ENCODE measurements at regions not wholly inside any gene's neighbourhood (a gene's known extent, or its start where the extent isn't known, plus 50 kb on each side); places are given as distances from the start of the nearest gene placed in this dataset.
"Not testable (repeated sequence)": the region's sequence is repeated elsewhere in the genome, so short reads cannot be mapped to it uniquely, and the experiment has no call there.

- TF ChIP-seq, protein P1, sequence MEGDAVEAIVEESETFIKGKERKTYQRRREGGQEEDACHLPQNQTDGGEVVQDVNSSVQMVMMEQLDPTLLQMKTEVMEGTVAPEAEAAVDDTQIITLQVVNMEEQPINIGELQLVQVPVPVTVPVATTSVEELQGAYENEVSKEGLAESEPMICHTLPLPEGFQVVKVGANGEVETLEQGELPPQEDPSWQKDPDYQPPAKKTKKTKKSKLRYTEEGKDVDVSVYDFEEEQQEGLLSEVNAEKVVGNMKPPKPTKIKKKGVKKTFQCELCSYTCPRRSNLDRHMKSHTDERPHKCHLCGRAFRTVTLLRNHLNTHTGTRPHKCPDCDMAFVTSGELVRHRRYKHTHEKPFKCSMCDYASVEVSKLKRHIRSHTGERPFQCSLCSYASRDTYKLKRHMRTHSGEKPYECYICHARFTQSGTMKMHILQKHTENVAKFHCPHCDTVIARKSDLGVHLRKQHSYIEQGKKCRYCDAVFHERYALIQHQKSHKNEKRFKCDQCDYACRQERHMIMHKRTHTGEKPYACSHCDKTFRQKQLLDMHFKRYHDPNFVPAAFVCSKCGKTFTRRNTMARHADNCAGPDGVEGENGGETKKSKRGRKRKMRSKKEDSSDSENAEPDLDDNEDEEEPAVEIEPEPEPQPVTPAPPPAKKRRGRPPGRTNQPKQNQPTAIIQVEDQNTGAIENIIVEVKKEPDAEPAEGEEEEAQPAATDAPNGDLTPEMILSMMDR (IDR thresholded peaks at IDR 0.05; ENCODE audit: low read depth, low read length, missing control alignments) = no peak
- no peak for DNase-seq (ENCODE audit: low read depth)
- no peak overlapping the region for H3K4me3 ChIP-seq (ENCODE audit: low read depth, low read length)
Measured at GRCh38 chr3:77707281-77707680, 667.4 kb downstream of the ROBO2 start.

DNA sequence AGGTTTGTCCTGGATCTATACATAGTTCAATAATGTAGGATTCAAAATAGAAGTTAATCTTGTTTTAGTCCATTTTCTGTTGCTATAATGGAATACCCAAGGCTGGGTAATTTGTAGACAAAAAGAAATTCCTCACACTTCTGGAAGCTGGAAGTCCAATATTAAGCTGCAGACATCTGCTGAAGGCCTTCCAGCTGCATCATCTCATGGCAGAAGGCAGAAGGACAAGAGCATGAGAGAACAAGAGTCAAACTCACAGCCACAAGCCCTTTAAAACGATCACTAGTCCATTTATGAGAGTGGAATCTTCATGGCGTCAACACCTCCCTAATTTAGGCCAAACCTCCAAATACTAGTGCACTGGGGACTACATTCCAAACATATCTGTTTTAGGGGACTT, 669.3 kb downstream of the ROBO2 start:
- DNase-seq (ENCODE audit: low read depth) = no peak
- TF ChIP-seq, protein P1 (IDR thresholded peaks at IDR 0.05; ENCODE audit: low read depth, low read length, missing control alignments) = no peak
- H3K4me3 ChIP-seq (ENCODE audit: low read depth, low read length) = no peak overlapping the region

DNA sequence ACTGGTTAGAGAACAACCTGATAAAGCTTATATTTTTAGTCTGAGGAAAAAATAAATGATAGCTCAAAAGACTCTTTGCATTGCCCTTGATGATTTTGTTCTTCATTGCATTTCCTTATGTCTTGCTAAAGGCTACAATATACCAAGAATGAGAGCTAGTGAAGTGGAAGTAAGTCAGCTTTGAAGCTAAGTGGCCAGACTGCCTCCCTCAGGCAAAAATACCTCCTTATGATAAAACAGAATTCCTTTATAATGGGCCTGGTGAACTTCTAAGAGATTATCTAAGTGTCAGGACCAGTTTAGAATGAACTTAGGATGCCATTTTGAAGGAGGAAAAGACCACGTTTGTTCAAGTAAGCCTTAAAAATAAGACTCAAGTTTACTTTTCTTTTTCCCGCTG, 678.4 kb downstream of the ROBO2 start:
- DNase-seq (ENCODE audit: low read depth) = no peak
- no peak overlapping the region for H3K4me3 ChIP-seq (ENCODE audit: low read depth, low read length)
- TF ChIP-seq, protein P1 (IDR thresholded peaks at IDR 0.05; ENCODE audit: low read depth, low read length, missing control alignments) = no peak

DNA sequence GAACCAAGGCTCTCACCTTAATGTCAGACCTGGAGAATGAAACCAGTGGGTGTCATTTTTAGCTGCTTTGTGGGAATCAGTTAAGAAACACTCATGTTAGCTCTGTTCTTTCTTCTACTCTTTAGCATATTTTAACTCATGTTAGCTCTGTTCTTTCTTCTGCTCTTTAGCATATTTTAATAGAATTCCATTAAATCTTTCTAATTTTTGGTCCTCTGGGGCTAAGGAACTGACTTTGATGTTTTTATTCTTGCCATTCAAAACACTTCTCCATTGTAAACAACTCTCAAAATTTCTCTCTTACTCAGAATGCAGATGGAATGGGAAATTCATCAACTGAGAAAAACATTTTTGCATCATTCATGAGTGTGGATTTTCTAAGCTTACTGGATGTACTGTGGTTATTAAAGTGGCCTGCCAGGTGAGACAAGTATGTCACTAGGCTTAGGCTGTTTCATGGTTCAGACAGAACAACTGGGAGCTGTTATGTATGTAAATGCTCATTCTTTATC, 680.6 kb downstream of the ROBO2 start:
- no peak overlapping the region for H3K4me3 ChIP-seq (ENCODE audit: low read depth, low read length)
- DNase-seq (ENCODE audit: low read depth) = no peak
- TF ChIP-seq, protein P1 (IDR thresholded peaks at IDR 0.05; ENCODE audit: low read depth, low read length, missing control alignments) = no peak

GRCh38 chr3:77726517-77726916, 686.6 kb downstream of the ROBO2 start:
- TF ChIP-seq, protein P1 (IDR thresholded peaks at IDR 0.05; ENCODE audit: low read depth, low read length, missing control alignments) = no peak
- H3K4me3 ChIP-seq (ENCODE audit: low read depth, low read length) = no peak overlapping the region
- DNase-seq (ENCODE audit: low read depth) = no peak

DNA sequence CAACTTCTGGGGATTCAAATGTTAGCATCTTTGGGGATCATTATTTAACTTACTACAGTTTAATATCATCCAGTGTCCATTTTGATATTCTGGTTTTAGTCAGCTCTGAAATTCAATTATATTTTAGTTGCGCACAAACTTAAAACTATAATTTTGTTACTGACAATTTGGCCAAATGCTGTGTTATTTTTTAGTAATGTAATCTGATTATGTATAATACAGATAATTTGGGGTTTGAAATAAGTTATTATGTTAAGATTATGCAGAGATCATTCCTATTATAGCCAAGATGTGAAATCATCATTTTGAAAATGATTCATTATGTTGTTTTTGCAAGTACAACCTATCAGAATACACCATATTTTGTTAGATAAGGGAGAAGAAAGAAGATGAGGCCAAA, 706.1 kb downstream of the ROBO2 start:
- TF ChIP-seq, protein P1 (IDR thresholded peaks at IDR 0.05; ENCODE audit: low read depth, low read length, missing control alignments) = no peak
- no peak for DNase-seq (ENCODE audit: low read depth)
- no peak overlapping the region for H3K4me3 ChIP-seq (ENCODE audit: low read depth, low read length)

- no peak for DNase-seq (ENCODE audit: low read depth)
- H3K4me3 ChIP-seq (ENCODE audit: low read depth, low read length) = no peak overlapping the region
- TF ChIP-seq, protein P1 (IDR thresholded peaks at IDR 0.05; ENCODE audit: low read depth, low read length, missing control alignments) = no peak
Measured at GRCh38 chr3:77746892-77747291, 707.0 kb downstream of the ROBO2 start.

DNA sequence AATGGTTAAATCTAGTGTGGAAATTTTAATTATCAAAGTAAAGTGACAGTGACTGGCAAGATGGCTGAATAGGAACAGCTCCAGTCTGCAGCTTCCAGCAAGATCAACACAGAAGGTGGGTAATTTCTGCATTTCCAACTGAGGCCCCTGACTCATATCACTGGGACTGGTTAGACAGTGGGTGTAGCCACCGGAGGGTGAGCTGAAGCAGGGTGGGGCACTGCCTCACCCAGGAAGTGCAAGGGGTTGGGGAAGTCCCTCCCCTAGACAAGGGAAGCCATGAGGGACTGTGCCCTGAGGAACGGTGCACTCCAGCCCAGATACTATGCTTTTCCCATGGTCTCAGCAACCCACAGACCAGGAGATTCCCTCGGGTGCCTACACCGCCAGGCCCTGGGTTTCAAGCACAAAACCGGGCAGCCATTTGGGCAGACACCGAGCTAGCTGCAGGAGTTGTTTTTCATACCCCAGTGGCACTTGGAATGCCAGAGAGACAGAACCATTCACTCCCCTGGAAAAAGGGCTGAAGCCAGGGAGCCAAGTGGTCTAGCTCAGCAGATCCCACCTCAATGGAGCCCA, 716.6 kb downstream of the ROBO2 start:
- not testable (repeated sequence) for H3K4me3 ChIP-seq (ENCODE audit: low read depth, low read length); DNase-seq (ENCODE audit: low read depth)

Data from GM12864 (cell line).